ENCODE measurements at regions not wholly inside any gene's neighbourhood (a gene's known extent, or its start where the extent isn't known, plus 50 kb on each side); places are given as distances from the start of the nearest gene placed in this dataset.

- no peak for DNase-seq (ENCODE audit: low read depth)
- TF ChIP-seq CTCF (IDR thresholded peaks at IDR 0.05; ENCODE audit: insufficient read depth, low read length, poor library complexity, severe bottlenecking) = no peak
- H3K27me3 ChIP-seq (ENCODE audit: control insufficient read depth, insufficient read depth, low read length) = no peaks in the 10 kb centered on the region
- no peaks in the 10 kb centered on the region for H3K36me3 ChIP-seq (ENCODE audit: control insufficient read depth, insufficient read depth, low read length)
- H3K4me3 ChIP-seq (ENCODE audit: low read depth, low read length) = no peak overlapping the region
Observed at GRCh38 chr2:173755798-173756197, 209.4 kb downstream of the SP3 start.

DNA sequence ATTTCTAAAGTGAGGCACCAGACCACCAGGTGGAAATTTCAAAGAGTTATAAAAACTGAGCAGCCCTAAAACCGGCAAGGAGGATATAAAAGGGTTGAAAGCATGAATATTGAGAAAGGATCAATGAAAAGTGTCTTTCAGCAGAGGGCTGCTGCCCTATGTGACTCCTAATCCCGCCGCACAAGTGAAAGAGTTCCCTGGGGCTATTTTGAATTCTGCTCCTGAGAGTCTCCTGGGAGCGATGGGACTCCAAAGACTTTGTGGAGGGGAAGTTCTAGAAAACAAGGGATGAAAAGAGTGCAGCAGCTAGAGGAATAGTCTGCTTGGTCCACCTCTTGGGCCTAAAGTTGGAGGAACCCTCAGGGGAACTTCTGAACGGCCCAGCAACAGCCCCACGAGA lies 205.2 kb downstream of the SP3 start:
- TF ChIP-seq CTCF (IDR thresholded peaks at IDR 0.05; ENCODE audit: insufficient read depth, low read length, poor library complexity, severe bottlenecking) = no peak
- Histone ChIP-seq H3K27me3 (ENCODE audit: control insufficient read depth, insufficient read depth, low read length) (no peaks in the 10 kb centered on the region), H3K36me3 (ENCODE audit: control insufficient read depth, insufficient read depth, low read length) (no peaks in the 10 kb centered on the region), H3K4me3 (ENCODE audit: low read depth, low read length) (no peak overlapping the region)
- no peak for DNase-seq (ENCODE audit: low read depth)

- Histone ChIP-seq H3K4me3 (ENCODE audit: low read depth, low read length) (no peak overlapping the region), H3K36me3 (ENCODE audit: control insufficient read depth, insufficient read depth, low read length) (no peaks in the 10 kb centered on the region), H3K27me3 (ENCODE audit: control insufficient read depth, insufficient read depth, low read length) (no peaks in the 10 kb centered on the region)
- no peak for DNase-seq (ENCODE audit: low read depth)
- TF ChIP-seq CTCF (IDR thresholded peaks at IDR 0.05; ENCODE audit: insufficient read depth, low read length, poor library complexity, severe bottlenecking) = no peak
Observed at GRCh38 chr2:173760553-173760952, 204.6 kb downstream of the SP3 start.

DNA sequence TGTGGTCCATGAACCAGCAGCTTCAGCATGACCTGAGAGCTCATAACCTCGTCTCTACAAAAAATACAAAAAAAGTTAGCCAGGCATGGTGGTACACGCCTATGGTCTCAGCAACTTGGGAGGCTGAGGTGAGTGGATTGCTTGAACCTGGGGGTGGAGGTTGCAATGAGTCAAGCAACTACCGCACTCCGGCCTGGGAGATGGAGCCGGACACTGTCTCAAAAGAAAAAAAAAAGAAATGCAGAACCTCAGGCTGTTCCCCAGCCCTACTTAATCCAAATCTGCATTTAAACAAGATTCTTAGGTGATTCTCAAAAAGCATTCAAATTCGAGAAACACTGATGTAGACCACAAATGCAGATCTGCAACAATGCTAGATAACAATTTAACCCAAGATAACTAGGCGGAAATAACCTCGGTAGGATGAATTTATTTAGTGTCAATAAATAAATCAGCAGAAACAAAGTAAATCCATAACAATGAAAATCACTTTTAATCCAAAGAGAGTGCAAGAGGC lies 203.5 kb downstream of the SP3 start:
- TF ChIP-seq CTCF (IDR thresholded peaks at IDR 0.05; ENCODE audit: insufficient read depth, low read length, poor library complexity, severe bottlenecking) = no peak
- Histone ChIP-seq H3K27me3 (ENCODE audit: control insufficient read depth, insufficient read depth, low read length) (no peaks in the 10 kb centered on the region), H3K36me3 (ENCODE audit: control insufficient read depth, insufficient read depth, low read length) (no peaks in the 10 kb centered on the region), H3K4me3 (ENCODE audit: low read depth, low read length) (no peak overlapping the region)
- DNase-seq (ENCODE audit: low read depth) = no peak

GRCh38 chr2:173762221-173762620 lies 203.0 kb downstream of the SP3 start:
- TF ChIP-seq CTCF (IDR thresholded peaks at IDR 0.05; ENCODE audit: insufficient read depth, low read length, poor library complexity, severe bottlenecking) = no peak
- Histone ChIP-seq H3K4me3 (ENCODE audit: low read depth, low read length) (no peak overlapping the region), H3K36me3 (ENCODE audit: control insufficient read depth, insufficient read depth, low read length) (no peaks in the 10 kb centered on the region), H3K27me3 (ENCODE audit: control insufficient read depth, insufficient read depth, low read length) (no peaks in the 10 kb centered on the region)
- no peak for DNase-seq (ENCODE audit: low read depth)

GRCh38 chr2:173762864-173763263 lies 202.3 kb downstream of the SP3 start:
- DNase-seq (ENCODE audit: low read depth) = no peak
- Histone ChIP-seq H3K36me3 (ENCODE audit: control insufficient read depth, insufficient read depth, low read length) (no peaks in the 10 kb centered on the region), H3K27me3 (ENCODE audit: control insufficient read depth, insufficient read depth, low read length) (no peaks in the 10 kb centered on the region), H3K4me3 (ENCODE audit: low read depth, low read length) (no peak overlapping the region)
- TF ChIP-seq CTCF (IDR thresholded peaks at IDR 0.05; ENCODE audit: insufficient read depth, low read length, poor library complexity, severe bottlenecking) = no peak
